ENCODE measurements at regions not wholly inside any gene's neighbourhood (a gene's known extent, or its start where the extent isn't known, plus 50 kb on each side); places are given as distances from the start of the nearest gene placed in this dataset.

DNA sequence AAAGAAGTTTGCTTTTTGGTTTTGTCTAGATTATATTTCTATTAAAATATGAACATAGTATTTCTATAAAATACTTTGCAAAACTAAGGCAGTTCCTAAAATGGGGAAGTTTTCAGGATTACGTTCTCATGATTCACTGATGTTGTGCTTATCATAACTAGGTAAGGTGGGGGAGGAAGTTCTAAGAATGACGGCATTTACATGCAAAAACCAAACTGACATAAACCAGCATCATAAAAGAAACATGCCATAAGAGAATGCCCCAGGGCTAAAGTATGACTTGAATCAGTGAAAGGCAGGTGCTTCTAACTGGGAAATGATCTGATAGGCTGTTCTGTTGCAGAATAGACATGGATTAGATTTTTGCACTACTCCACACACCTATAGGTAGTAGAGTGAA, 204.7 kb upstream of the JADE1 start:
- Histone ChIP-seq H3K36me3 (no peaks in the 10 kb centered on the region), H3K4me1 (peaks cover 29% of the 10 kb centered on the region), H3K9me3 (replicated peaks) (no peaks in the 10 kb centered on the region), H3K4me3 (no peak overlapping the region), H3K27ac (replicated peaks) (no peak overlapping the region), H3K27me3 (ENCODE audit: low read depth) (no peaks in the 10 kb centered on the region)
- DNase-seq, result no peak
- intact Hi-C loops (cut with micrococcal nuclease), result no loop called here
- TF ChIP-seq, protein P1, sequence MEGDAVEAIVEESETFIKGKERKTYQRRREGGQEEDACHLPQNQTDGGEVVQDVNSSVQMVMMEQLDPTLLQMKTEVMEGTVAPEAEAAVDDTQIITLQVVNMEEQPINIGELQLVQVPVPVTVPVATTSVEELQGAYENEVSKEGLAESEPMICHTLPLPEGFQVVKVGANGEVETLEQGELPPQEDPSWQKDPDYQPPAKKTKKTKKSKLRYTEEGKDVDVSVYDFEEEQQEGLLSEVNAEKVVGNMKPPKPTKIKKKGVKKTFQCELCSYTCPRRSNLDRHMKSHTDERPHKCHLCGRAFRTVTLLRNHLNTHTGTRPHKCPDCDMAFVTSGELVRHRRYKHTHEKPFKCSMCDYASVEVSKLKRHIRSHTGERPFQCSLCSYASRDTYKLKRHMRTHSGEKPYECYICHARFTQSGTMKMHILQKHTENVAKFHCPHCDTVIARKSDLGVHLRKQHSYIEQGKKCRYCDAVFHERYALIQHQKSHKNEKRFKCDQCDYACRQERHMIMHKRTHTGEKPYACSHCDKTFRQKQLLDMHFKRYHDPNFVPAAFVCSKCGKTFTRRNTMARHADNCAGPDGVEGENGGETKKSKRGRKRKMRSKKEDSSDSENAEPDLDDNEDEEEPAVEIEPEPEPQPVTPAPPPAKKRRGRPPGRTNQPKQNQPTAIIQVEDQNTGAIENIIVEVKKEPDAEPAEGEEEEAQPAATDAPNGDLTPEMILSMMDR (IDR thresholded peaks at IDR 0.05; ENCODE audit: borderline replicate concordance), result no peak

DNA sequence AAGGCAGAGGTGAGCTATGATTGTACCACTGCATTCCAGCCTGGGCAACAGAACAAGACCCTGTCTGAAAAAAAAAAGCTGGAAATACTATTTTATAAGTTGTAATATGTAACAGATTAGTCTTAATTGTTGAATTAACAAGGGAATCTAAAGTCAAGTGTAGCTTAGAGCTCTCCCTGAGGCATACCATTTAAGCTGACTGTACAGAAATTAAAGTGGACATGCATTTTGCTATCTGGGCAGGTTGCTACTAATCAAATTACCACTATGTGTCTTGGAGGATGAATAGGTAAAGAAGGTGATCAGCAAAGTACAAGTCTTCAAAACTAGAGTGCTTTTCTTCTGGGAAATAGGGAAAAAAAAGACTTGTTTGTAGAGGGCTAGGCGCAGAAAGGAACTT, 205.3 kb upstream of the JADE1 start:
- no peak for DNase-seq
- TF ChIP-seq, protein P1 (IDR thresholded peaks at IDR 0.05; ENCODE audit: borderline replicate concordance), result no peak
- H3K4me1 ChIP-seq, result peaks cover 36% of the 10 kb centered on the region
- no peak overlapping the region for H3K27ac ChIP-seq (replicated peaks)
- no peaks in the 10 kb centered on the region for H3K9me3 ChIP-seq (replicated peaks)
- no peaks in the 10 kb centered on the region for H3K36me3 ChIP-seq
- H3K27me3 ChIP-seq (ENCODE audit: low read depth), result no peaks in the 10 kb centered on the region
- intact Hi-C loops (cut with micrococcal nuclease), result no loop called here
- no peak overlapping the region for H3K4me3 ChIP-seq

DNA sequence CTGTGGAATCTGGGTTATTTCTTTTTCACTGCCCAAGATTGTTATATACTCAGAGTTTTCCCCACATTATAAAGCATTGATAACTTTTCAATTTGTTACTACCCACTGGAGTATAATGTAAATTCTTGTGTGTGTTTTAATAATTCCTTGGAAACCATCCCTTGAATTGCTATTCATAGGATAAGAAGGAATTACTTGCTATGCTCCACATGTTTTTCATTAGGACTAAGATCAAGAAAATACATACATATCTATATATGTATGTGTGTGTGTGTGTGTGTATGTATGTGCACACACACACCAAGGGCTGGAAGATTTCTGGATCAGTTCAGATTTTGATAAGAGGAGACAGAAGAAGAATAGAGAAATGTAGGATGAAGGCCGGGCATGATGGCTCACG, 206.4 kb upstream of the JADE1 start:
- Histone ChIP-seq H3K27ac (replicated peaks) (no peak overlapping the region), H3K9me3 (replicated peaks) (no peaks in the 10 kb centered on the region), H3K4me3 (no peak overlapping the region), H3K4me1 (peaks cover 45% of the 10 kb centered on the region), H3K36me3 (no peaks in the 10 kb centered on the region), H3K27me3 (ENCODE audit: low read depth) (no peaks in the 10 kb centered on the region)
- TF ChIP-seq, protein P1 (IDR thresholded peaks at IDR 0.05; ENCODE audit: borderline replicate concordance), result no peak
- no peak for DNase-seq
- intact Hi-C loops (cut with micrococcal nuclease), result no loop called here

DNA sequence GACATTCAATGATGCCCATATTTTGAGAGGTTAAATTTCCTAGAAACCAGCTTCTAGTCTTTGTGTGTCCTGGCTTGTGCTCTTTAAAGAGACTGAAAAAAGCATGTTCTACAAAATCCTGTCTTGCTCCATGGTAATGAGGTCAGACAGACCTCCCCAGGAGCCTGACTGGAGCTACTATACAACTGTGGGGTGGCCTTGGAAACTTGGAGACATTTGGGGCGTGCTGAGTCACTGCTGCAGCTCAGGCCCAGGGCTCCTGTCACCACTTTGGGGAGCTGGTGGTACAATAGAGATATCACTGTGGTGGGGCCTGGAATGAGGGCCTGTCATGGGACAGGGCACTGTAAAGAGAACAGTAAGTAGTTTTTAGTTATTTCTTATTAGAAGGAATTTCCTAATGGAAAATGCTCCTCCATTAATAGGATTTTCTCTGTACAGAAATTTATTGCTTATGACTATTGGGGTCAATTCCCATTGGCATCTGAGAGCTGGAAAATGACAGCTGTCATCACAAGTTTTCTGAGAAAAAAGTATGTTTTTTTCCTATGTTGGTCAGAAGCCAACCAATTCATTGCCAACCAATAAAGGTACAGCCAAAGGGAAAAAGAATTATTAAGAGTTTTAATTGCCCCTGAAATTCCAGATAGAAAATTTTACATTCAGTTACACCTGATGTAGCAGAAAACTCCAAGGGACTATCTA, 207.4 kb upstream of the JADE1 start:
- H3K36me3 ChIP-seq, result no peaks in the 10 kb centered on the region
- H3K27ac ChIP-seq (replicated peaks), result peak overlapping the region; percentile 84
- TF ChIP-seq, protein P1 (IDR thresholded peaks at IDR 0.05; ENCODE audit: borderline replicate concordance), result no peak
- H3K27me3 ChIP-seq (ENCODE audit: low read depth), result no peaks in the 10 kb centered on the region
- intact Hi-C loops (cut with micrococcal nuclease), result no loop called here
- no peak overlapping the region for H3K4me3 ChIP-seq
- no peaks in the 10 kb centered on the region for H3K9me3 ChIP-seq (replicated peaks)
- peak; percentile 24 for DNase-seq
- peaks cover 47% of the 10 kb centered on the region for H3K4me1 ChIP-seq

DNA sequence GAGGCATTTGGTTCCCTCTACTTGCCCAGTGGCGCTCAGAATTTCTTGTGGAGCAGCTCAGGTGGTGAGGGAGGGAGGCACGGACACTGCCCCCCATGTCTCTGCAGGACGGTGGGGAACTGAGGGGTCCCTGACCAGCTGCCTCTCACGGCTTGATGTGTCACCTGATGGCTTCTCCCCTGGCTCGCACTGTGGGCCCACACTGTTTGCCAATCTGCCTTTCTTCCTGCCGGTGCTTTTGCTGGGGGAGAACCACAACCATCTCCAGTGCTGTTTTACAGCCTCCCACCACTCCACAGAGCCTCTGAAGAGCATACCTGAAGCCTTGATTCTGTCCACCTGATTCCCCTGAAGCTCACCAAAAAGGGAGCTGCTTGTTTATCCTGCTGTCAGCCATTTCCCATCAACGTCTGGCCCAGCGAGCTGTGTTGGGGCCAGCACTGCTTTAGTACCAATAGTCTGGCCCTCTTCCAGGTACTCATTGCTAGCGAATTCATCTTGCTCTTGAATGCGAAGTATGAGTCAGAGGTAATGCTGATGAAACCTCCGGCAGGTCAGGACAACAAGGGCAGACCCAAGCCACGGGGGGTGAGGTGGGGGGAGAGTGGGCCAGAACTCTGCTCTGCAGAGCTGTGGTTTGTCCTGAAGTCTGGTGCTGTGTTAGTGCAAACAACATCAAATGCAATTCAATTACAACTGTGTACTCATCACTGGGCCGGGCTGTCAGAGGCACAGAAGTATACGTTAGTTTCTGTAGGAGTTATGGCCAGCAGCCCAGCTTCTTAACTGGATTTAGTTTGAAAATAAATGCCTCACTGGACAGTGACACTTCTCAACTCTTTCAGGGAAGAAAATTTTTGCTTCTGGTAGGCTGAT, 208.3 kb upstream of the JADE1 start:
- peak overlapping the region; percentile 84 for H3K27ac ChIP-seq (replicated peaks)
- intact Hi-C loops (cut with micrococcal nuclease), result no loop called here
- H3K27me3 ChIP-seq (ENCODE audit: low read depth), result no peaks in the 10 kb centered on the region
- H3K4me3 ChIP-seq, result peak overlapping the region; percentile 53
- peak; percentile 43 for DNase-seq
- H3K4me1 ChIP-seq, result peaks cover 50% of the 10 kb centered on the region
- no peaks in the 10 kb centered on the region for H3K9me3 ChIP-seq (replicated peaks)
- TF ChIP-seq, protein P1 (IDR thresholded peaks at IDR 0.05; ENCODE audit: borderline replicate concordance), result no peak
- H3K36me3 ChIP-seq, result no peaks in the 10 kb centered on the region

Data from left ventricle myocardium inferior (tissue), 1 donor.